Osteoblast (primary cell): ENCODE measurements at regions not wholly inside any gene's neighbourhood (a gene's known extent, or its start where the extent isn't known, plus 50 kb on each side); places are given as distances from the start of the nearest gene placed in this dataset.

Source experiments
- DNase-seq: peaks from one replicate; pipeline ENCODE4 v3.0.0; 2011; ENCODE audit warnings: low spot score, mixed read lengths; ENCODE audit not compliant: insufficient read length; ENCODE audit errors: missing footprints
- H2AFZ ChIP-seq: 2 replicates; pipeline ENCODE4 v1.6.0; 2011; ENCODE audit warnings: mild to moderate bottlenecking, low read length
- H3K27ac ChIP-seq: 2 replicates; pipeline ENCODE4 v1.5.1; 2011; ENCODE audit warnings: mild to moderate bottlenecking, low read depth, low read length, moderate library complexity
- H3K27me3 ChIP-seq: 2 replicates; pipeline ENCODE4 v1.6.0; 2012; ENCODE audit warnings: mild to moderate bottlenecking, control low read depth, inconsistent platforms, low read length, moderate library complexity; ENCODE audit not compliant: insufficient read depth
- H3K36me3 ChIP-seq: 2 replicates; pipeline ENCODE4 v1.5.1; 2011; ENCODE audit warnings: mild to moderate bottlenecking, low read length, control low read depth, moderate library complexity; ENCODE audit not compliant: insufficient read depth
- H3K4me1 ChIP-seq: 2 replicates; pipeline ENCODE4 v1.5.1; 2011; ENCODE audit warnings: mild to moderate bottlenecking, low read length, control low read depth, moderate library complexity; ENCODE audit not compliant: insufficient read depth
- H3K4me2 ChIP-seq: 2 replicates; pipeline ENCODE4 v1.6.0; 2011; ENCODE audit warnings: mild to moderate bottlenecking, low read length; ENCODE audit not compliant: insufficient read depth
- H3K4me3 ChIP-seq: fragments of 200-600 bp; sonication (generic); 3 replicates; pipeline ENCODE4 v1.5.1; 2012; ENCODE audit warnings: mild to moderate bottlenecking, low read length, inconsistent platforms; ENCODE audit not compliant: insufficient read depth
- H3K79me2 ChIP-seq: 2 replicates; pipeline ENCODE4 v1.6.0; 2012; ENCODE audit warnings: mild to moderate bottlenecking, low read length, control low read depth, inconsistent platforms; ENCODE audit not compliant: insufficient read depth
- H3K9me3 ChIP-seq: 2 replicates; pipeline ENCODE4 v1.5.1; 2011; ENCODE audit warnings: low read depth, low read length, control low read depth
- H4K20me1 ChIP-seq: 2 replicates; pipeline ENCODE4 v1.6.0; 2012; ENCODE audit warnings: mild to moderate bottlenecking, low read length, control low read depth; ENCODE audit not compliant: insufficient read depth
- TF ChIP-seq, protein P1 (sequence below): IDR thresholded peaks from 2 replicates; pipeline ENCODE4 v1.5.1; 2011; ENCODE audit warnings: mild to moderate bottlenecking, low read depth, low read length, moderate library complexity; ENCODE audit errors: extremely low read depth

DNA sequence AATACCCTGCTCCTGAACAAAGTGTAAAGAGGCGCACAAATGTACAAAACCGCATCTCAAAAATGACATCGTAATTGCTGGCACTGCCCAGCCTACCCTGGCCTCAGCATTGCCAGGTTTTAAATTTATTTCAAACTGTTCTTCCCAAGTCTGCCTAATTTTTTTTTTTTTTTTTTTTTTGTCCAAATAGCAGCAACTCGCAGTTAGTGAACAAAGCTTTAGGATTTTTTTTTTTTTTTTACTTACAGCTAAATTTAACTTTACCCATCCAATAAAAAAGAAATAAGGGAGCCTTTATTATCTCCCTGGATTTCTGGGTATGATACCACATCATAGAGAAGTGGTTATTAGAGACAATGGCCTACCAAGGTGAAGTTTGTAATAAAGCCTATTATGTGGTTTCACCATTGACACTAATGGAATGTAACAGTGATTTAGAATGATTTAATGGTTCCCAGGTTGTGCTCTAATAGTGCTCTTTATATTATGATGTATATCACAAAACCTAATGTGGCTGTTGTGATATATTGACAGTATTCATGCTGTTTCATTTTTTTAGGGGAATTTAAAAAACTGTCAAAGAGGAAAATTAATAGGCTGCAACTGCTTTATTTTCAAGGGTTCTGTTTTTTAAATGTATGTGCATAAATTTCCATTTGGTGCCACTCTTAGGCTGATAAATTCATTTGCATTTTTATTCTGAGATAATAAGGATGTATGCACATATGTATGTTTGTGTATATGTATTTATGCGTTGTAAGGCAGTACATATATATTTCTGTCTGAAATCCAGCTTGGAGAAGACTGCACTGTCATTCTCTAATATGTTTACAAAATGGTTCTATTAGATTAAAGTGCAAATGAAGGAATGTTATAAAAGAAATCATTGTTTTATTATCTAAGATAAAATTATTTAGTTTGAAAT is 309.0 kb downstream of the TFEC start:
- Histone ChIP-seq H3K4me1 (no peaks in the 10 kb centered on the region), H3K27me3 (no peaks in the 10 kb centered on the region), H3K36me3 (no peaks in the 10 kb centered on the region), H3K4me2 (no peak overlapping the region), H4K20me1 (no peaks in the 10 kb centered on the region), H3K27ac (no peak overlapping the region), H3K4me3 (no peak overlapping the region), H3K79me2 (no peaks in the 10 kb centered on the region), H2AFZ (no peak overlapping the region), H3K9me3 (no peaks in the 10 kb centered on the region)
- DNase-seq, result no peak
- TF ChIP-seq, protein P1, sequence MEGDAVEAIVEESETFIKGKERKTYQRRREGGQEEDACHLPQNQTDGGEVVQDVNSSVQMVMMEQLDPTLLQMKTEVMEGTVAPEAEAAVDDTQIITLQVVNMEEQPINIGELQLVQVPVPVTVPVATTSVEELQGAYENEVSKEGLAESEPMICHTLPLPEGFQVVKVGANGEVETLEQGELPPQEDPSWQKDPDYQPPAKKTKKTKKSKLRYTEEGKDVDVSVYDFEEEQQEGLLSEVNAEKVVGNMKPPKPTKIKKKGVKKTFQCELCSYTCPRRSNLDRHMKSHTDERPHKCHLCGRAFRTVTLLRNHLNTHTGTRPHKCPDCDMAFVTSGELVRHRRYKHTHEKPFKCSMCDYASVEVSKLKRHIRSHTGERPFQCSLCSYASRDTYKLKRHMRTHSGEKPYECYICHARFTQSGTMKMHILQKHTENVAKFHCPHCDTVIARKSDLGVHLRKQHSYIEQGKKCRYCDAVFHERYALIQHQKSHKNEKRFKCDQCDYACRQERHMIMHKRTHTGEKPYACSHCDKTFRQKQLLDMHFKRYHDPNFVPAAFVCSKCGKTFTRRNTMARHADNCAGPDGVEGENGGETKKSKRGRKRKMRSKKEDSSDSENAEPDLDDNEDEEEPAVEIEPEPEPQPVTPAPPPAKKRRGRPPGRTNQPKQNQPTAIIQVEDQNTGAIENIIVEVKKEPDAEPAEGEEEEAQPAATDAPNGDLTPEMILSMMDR, result no peak

DNA sequence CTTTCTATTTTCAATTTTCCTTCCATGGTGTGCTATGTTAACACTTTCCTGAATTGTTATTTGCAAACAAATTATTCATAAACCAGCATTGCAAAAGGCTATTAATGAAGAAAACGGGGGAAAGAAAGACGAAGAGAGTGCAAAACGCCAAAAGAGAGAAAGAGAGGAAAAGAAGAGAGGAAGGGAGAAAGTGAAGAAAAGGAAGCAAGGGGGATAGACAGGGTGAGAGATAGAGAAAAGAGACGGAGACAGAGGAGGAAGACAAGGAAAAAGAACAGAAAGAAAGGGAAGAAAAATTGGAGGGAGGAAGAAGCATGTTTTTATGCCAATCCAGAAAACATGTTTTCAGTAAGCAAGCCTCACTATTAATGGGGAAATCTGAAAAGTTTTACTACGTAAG is 310.6 kb downstream of the TFEC start:
- no peaks in the 10 kb centered on the region for H3K9me3 ChIP-seq
- H3K79me2 ChIP-seq, result no peaks in the 10 kb centered on the region
- H2AFZ ChIP-seq, result peak overlapping the region; percentile 43
- no peak overlapping the region for H3K4me2 ChIP-seq
- H4K20me1 ChIP-seq, result no peaks in the 10 kb centered on the region
- H3K27me3 ChIP-seq, result no peaks in the 10 kb centered on the region
- TF ChIP-seq, protein P1, result no peak
- no peak for DNase-seq
- H3K4me3 ChIP-seq, result no peak overlapping the region
- H3K27ac ChIP-seq, result no peak overlapping the region
- H3K4me1 ChIP-seq, result no peaks in the 10 kb centered on the region
- no peaks in the 10 kb centered on the region for H3K36me3 ChIP-seq

DNA sequence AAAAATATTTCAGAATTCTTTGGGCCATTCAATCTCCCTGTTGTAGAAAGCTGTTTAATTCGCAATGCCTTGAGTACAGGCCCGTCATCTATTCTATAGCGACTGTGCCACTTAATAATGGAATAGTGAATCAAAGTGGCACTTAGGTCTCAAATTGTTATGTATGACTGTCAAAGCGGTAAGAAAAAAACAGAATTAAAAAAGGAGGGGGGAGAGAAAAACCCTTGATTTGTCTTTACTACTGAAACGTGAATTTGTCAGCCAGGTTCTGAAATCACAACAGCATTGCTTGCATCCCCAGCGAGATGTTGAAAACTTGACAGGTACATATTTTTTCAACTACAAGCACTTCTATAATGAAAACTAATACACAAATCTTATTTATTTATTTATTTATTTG is 320.9 kb downstream of the TFEC start:
- H3K36me3 ChIP-seq, result no peaks in the 10 kb centered on the region
- no peak overlapping the region for H3K4me2 ChIP-seq
- TF ChIP-seq, protein P1, result no peak
- no peak overlapping the region for H2AFZ ChIP-seq
- H3K27ac ChIP-seq, result no peak overlapping the region
- no peaks in the 10 kb centered on the region for H3K27me3 ChIP-seq
- H3K79me2 ChIP-seq, result no peaks in the 10 kb centered on the region
- no peaks in the 10 kb centered on the region for H4K20me1 ChIP-seq
- no peak for DNase-seq
- H3K4me1 ChIP-seq, result no peaks in the 10 kb centered on the region
- no peak overlapping the region for H3K4me3 ChIP-seq
- no peaks in the 10 kb centered on the region for H3K9me3 ChIP-seq

DNA sequence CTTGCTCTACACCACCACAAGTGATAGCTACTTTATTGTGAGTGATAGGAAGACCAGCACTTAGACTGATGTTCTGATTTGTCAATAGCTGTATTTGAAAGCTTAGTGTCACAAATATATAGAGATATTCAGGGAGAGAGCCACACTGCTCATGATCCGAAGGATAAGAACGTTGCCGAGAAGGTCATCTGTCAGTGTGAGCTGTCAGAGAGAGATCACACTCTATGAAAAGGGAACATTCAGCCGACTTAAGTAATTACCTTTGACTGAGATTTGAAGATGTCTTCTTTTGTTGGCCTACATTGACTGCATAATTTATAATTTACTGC is 322.6 kb downstream of the TFEC start:
- no peak overlapping the region for H3K27ac ChIP-seq
- no peak overlapping the region for H3K4me2 ChIP-seq
- H3K4me3 ChIP-seq, result no peak overlapping the region
- TF ChIP-seq, protein P1, result no peak
- no peaks in the 10 kb centered on the region for H3K79me2 ChIP-seq
- no peaks in the 10 kb centered on the region for H3K9me3 ChIP-seq
- no peaks in the 10 kb centered on the region for H4K20me1 ChIP-seq
- no peaks in the 10 kb centered on the region for H3K36me3 ChIP-seq
- H3K4me1 ChIP-seq, result no peaks in the 10 kb centered on the region
- DNase-seq, result no peak
- no peaks in the 10 kb centered on the region for H3K27me3 ChIP-seq
- no peak overlapping the region for H2AFZ ChIP-seq
